Peyer's patch (tissue), 4 donors: ENCODE measurements at regions not wholly inside any gene's neighbourhood (a gene's known extent, or its start where the extent isn't known, plus 50 kb on each side); places are given as distances from the start of the nearest gene placed in this dataset.

Experiments
- DNase-seq, 3 donors: peaks; one replicate each; pipeline ENCODE4 v3.0.0-alpha.2; 2017 to 2019
- H3K27ac ChIP-seq, 4 donors: fragments of 200-600 bp; sonication (generic); one replicate each; pipeline ENCODE4 v1.5.1; 2016 to 2019
- H3K27me3 ChIP-seq, 2 donors: fragments of 200-600 bp; sonication (generic); one replicate each; pipeline ENCODE4 v1.5.1; 2019
- H3K36me3 ChIP-seq, 3 donors: fragments of 200-600 bp; sonication (generic); one replicate each; pipeline ENCODE4 v1.5.1; 2016 to 2019
- H3K4me1 ChIP-seq, 4 donors: fragments of 200-600 bp; sonication (generic); one replicate each; pipeline ENCODE4 v1.5.1; 2016 to 2019
- H3K4me3 ChIP-seq, 4 donors: fragments of 200-600 bp; sonication (generic); 1 replicate in 3 of 4; 2 replicates in 1 of 4; pipeline ENCODE4 v1.5.1; 2016 to 2019; ENCODE audit warnings: mild to moderate bottlenecking in 1 of 4
- H3K9me3 ChIP-seq, 4 donors: fragments of 200-600 bp; sonication (generic); one replicate each; pipeline ENCODE4 v1.5.1; 2016 to 2019; ENCODE audit warnings: mild to moderate bottlenecking in 1 of 4
- POLR2A ChIP-seq, 2 donors: fragments of 450-650 bp; IDR thresholded peaks; one replicate each; pipeline ENCODE4 v1.5.1; 2017; ENCODE audit warnings: antibody characterized with exemption in 2 of 2, mild to moderate bottlenecking in 2 of 2, moderate library complexity in 2 of 2
- TF ChIP-seq, protein P1 (sequence below), 6 experiments: fragments of 450-650 bp in 4 of 6; fragments of 200-600 bp in 2 of 6; sonication (generic) in 1 of 6; IDR thresholded peaks; one replicate each; pipeline ENCODE4 v1.5.1; 2017 to 2019; ENCODE audit warnings: antibody characterized with exemption in 6 of 6, mild to moderate bottlenecking in 3 of 6, moderate library complexity in 1 of 6

DNA sequence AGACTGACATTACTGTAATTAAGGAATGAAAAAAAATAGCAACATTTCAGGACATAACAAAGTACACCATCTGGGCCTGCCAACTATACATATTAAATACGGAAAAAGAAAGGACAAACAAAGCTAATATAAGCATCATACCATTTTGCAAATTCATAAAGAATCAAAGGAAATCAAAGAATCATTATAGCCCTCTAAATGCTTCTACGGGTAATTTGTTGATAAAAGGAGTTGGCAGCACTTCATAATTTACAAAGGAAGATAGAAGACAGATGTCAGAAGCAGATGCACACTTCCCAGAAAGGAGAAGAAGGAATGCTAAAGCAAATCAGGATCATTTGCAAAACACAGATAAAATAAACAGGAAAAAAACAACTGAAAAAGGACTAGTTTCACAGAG is 1757.3 kb downstream of the PCDH7 start:
- H3K27ac ChIP-seq: no peak overlapping the region
- no peaks in the 10 kb centered on the region for H3K36me3 ChIP-seq
- H3K4me1 ChIP-seq: no peaks in the 10 kb centered on the region
- no peak for DNase-seq
- H3K27me3 ChIP-seq: no peaks in the 10 kb centered on the region
- TF ChIP-seq, protein P1, sequence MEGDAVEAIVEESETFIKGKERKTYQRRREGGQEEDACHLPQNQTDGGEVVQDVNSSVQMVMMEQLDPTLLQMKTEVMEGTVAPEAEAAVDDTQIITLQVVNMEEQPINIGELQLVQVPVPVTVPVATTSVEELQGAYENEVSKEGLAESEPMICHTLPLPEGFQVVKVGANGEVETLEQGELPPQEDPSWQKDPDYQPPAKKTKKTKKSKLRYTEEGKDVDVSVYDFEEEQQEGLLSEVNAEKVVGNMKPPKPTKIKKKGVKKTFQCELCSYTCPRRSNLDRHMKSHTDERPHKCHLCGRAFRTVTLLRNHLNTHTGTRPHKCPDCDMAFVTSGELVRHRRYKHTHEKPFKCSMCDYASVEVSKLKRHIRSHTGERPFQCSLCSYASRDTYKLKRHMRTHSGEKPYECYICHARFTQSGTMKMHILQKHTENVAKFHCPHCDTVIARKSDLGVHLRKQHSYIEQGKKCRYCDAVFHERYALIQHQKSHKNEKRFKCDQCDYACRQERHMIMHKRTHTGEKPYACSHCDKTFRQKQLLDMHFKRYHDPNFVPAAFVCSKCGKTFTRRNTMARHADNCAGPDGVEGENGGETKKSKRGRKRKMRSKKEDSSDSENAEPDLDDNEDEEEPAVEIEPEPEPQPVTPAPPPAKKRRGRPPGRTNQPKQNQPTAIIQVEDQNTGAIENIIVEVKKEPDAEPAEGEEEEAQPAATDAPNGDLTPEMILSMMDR (IDR thresholded peaks at IDR 0.05): no peak
- no peaks in the 10 kb centered on the region for H3K9me3 ChIP-seq
- H3K4me3 ChIP-seq: no peak overlapping the region

DNA sequence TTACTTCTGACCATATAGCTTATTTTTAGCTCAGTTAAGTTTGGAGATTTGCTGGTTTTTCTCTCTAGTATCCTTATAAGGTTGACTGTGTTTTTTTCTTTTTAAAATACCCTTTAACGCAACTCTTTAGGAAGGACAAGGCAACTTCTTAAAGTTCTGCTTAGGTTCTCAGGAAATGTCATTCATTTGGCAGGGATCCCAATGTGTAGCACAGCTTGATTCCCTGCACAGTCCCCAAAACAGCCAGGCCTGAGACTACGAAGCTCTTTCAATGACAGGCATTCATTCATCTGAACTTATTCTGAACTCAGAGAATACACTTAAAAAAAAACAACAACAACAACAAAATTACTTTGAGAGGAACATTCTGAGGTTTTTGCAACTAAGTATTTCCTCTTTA is 1765.8 kb downstream of the PCDH7 start:
- H3K27me3 ChIP-seq: no peaks in the 10 kb centered on the region
- no peaks in the 10 kb centered on the region for H3K4me1 ChIP-seq
- DNase-seq: no peak
- no peak overlapping the region for H3K27ac ChIP-seq
- no peak overlapping the region for H3K4me3 ChIP-seq
- H3K36me3 ChIP-seq: no peaks in the 10 kb centered on the region
- no peaks in the 10 kb centered on the region for H3K9me3 ChIP-seq
- TF ChIP-seq, protein P1 (IDR thresholded peaks at IDR 0.05): no peak
- no peak for TF ChIP-seq POLR2A (IDR thresholded peaks at IDR 0.05)

DNA sequence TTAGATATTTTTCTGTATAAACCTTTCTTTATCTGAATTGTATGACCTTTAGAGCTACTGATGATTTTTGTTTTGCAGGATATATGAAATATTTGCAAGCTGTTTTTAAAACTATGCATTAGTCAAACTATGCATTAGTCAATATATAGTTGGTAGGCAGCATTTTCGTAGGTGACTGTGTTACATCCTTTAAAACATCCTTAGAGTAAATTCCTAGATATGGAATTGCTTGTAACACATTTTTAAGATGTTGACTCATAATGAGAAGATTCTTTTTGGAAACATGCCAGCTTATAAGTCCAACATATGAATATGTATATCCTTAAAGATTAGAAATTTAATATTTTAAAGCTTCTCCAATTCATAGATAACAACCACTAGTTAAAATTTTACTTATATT is 1768.5 kb downstream of the PCDH7 start:
- Histone ChIP-seq H3K36me3 (no peaks in the 10 kb centered on the region), H3K4me3 (no peak overlapping the region), H3K9me3 (no peaks in the 10 kb centered on the region), H3K27ac (no peak overlapping the region), H3K27me3 (no peaks in the 10 kb centered on the region), H3K4me1 (no peaks in the 10 kb centered on the region)
- DNase-seq: no peak
- TF ChIP-seq POLR2A (IDR thresholded peaks at IDR 0.05): no peak
- TF ChIP-seq, protein P1 (IDR thresholded peaks at IDR 0.05): no peak

DNA sequence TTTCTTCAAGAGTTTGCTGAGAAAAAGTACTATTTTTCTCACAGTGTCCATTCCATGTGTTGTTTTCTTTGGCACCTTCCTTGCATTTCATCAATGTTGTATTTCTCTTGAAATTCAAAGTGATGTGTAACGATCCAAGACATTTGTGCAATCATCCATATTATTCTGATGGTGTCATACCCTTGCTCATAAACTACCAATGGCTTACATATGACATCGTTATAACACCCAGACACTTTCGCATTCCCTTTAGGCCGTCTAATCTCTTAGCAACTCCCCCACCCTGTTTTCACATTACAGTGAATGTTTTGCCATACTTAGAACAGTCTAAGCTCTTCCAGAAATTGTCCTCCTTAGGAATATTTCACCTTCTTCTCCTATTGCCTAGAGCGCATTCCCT is 1779.0 kb downstream of the PCDH7 start:
- TF ChIP-seq POLR2A (IDR thresholded peaks at IDR 0.05): no peak
- TF ChIP-seq, protein P1 (IDR thresholded peaks at IDR 0.05): no peak
- Histone ChIP-seq H3K4me1 (no peaks in the 10 kb centered on the region), H3K27ac (no peak overlapping the region), H3K4me3 (no peak overlapping the region), H3K9me3 (peaks cover 0 to 3% (median 0%) of the 10 kb centered on the region in 4 donors), H3K36me3 (no peaks in the 10 kb centered on the region), H3K27me3 (no peaks in the 10 kb centered on the region)
- no peak for DNase-seq

DNA sequence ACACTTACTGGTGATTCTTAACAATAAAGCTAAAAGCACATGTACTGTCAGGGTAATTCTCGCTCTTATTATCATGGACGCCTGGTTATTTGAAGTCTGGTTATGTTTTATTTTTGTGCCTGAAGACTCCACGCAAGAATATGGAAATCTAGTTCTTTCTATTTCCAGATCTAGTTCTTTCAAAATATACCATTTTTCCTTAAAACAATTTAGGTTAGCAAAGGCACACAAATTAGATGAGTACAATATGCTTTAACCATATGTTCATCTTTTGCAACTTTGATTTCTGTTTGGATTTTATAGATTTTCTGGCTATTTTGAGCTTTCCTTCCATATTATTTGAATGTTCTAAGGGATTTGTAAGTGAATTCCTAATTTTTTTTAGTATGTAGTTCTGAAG is 1783.1 kb downstream of the PCDH7 start:
- no peak overlapping the region for H3K4me3 ChIP-seq
- TF ChIP-seq, protein P1 (IDR thresholded peaks at IDR 0.05): no peak
- TF ChIP-seq POLR2A (IDR thresholded peaks at IDR 0.05): no peak
- no peak overlapping the region for H3K27ac ChIP-seq
- no peaks in the 10 kb centered on the region for H3K4me1 ChIP-seq
- no peak for DNase-seq
- no peaks in the 10 kb centered on the region for H3K27me3 ChIP-seq
- no peaks in the 10 kb centered on the region for H3K36me3 ChIP-seq
- peaks cover 0 to 3% (median 0%) of the 10 kb centered on the region in 4 donors for H3K9me3 ChIP-seq

DNA sequence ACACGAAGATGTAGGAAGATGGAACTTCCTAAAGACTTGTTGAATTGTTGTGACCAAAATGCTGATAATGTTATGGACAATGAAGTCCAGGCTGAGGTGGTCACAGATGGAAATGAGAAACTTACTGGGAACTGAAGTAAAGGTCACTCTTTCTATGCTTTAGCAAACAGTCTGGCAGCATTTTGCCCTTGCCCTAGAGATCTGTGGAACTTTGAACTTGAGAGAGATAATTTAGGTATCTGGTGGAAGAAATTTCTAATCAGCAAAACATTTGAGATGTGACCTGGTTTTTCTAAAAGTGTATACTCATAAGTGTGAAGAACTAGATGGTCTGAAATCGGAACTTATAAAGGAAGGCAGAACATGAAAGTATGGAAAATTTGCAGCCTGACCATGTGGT is 1785.9 kb downstream of the PCDH7 start:
- no peaks in the 10 kb centered on the region for H3K9me3 ChIP-seq
- H3K4me3 ChIP-seq: no peak overlapping the region
- H3K27ac ChIP-seq: no peak overlapping the region
- TF ChIP-seq, protein P1 (IDR thresholded peaks at IDR 0.05): no peak
- TF ChIP-seq POLR2A (IDR thresholded peaks at IDR 0.05): no peak
- H3K27me3 ChIP-seq: no peaks in the 10 kb centered on the region
- no peak for DNase-seq
- H3K36me3 ChIP-seq: no peaks in the 10 kb centered on the region
- H3K4me1 ChIP-seq: no peaks in the 10 kb centered on the region
